GM19239 (cell line): ENCODE measurements at regions not wholly inside any gene's neighbourhood (a gene's known extent, or its start where the extent isn't known, plus 50 kb on each side); places are given as distances from the start of the nearest gene placed in this dataset.
A peak's percentile ranks its signal among the peaks of the same experiment; 100 is the strongest.
"Not testable (repeated sequence)": the region's sequence is repeated elsewhere in the genome, so short reads cannot be mapped to it uniquely, and the experiment has no call there.

Source experiments
- DNase-seq: peaks from one replicate; pipeline ENCODE4 v3.0.0; 2011; ENCODE audit warnings: low spot score; ENCODE audit not compliant: insufficient read length
- FAIRE-seq: peaks from 2 replicates; lab custom pipeline; 2011; peaks lifted over from hg19 to GRCh38; lab: Jason Lieb, UNC

DNA sequence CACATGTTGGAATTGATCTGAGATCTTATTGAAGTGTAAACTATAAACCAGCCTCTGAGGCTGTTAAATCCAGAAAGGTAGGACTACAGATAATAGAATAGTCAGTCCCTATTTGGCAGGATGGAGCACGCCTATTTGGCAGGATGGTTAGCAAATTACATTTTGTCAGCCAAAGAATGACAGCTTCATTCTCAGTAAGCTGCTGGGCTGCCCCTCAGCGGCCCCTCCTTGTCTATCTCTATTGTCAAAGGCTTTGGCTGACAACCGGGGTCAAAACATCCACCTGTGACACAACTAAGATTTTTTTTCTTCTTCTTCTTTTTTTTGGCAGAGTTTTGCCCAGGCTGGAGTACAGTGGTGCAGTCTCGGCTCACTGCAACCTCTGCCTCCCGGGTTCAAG is 123.4 kb upstream of the ECI2 start:
- DNase-seq (no peak), FAIRE-seq (no peak)

DNA sequence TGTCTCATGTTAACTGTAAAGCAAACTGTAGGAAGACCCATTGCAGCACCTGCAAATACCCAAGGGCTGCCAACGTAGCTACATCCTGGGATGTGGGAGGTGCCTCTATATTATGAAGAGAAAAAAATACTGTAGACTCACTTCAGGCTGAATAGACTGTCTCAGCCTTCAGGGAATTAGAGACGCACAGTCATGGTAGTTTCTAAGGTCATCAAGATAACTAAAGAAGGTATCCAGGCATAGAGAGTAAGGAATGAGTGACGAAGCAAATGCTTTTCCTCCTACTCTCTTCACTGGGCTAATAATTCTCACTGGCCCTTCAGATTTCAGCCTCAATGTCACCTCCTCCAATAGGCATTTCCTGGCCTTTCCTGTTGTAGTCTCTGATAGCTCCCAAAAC is 121.6 kb upstream of the ECI2 start:
- no peak for DNase-seq
- FAIRE-seq = no peak

GRCh38 chr6:4253604-4254231 is 118.3 kb upstream of the ECI2 start:
- FAIRE-seq (no peak), DNase-seq (no peak)

DNA sequence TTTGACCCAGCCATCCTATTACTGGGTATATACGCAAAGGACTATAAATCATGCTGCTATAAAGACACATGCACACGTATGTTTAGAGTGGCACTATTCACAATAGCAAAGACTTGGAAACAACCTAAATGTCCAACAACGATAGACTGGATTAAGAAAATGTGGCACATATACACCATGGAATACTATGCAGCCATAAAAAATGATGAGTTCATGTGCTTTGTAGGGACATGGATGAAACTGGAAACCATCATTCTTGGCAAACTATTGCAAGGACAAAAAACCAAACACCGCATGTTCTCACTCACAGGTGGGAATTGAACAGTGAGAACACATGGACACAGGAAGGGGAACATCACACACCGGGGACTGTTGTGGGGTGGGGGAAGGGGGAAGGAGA is 117.1 kb upstream of the ECI2 start:
- FAIRE-seq, DNase-seq: not testable (repeated sequence)

DNA sequence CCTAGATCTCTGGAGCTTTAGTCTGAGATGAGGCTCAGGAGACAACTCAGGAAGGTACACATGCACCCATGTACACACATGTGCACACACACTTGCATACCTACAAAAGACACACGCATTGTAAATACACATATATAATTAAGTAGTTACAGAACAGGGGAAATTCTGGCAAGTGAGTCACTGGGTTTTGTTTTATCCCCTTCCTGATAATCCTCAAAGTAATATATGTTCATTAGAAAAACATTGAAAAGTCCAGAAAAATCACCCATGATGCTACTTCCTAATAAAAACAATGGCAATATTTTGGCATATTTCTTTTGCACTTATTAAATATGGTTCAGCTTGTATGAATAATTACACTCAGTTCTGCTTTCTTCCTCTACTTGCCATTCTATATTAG is 115.3 kb upstream of the ECI2 start:
- FAIRE-seq (no peak), DNase-seq (no peak)

DNA sequence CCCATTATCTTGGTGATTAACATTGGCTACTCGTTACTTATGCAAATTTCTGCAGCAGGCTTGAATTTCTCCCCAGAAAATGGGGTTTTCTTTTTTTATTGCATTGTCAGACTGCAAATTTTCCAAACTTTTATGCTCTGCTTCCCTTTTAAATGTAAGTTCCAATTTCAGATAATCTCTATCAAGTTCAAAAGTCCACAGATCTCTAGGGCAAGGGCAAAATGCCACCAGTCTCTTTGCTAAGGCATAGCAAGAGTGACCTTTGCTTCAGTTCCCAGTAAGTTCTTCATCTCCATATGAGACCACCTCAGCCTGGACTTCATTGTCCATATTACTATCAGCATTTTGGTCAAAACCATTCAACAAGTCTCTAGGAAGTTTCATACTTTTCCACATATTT is 108.5 kb upstream of the ECI2 start:
- not testable (repeated sequence) for DNase-seq, FAIRE-seq

DNA sequence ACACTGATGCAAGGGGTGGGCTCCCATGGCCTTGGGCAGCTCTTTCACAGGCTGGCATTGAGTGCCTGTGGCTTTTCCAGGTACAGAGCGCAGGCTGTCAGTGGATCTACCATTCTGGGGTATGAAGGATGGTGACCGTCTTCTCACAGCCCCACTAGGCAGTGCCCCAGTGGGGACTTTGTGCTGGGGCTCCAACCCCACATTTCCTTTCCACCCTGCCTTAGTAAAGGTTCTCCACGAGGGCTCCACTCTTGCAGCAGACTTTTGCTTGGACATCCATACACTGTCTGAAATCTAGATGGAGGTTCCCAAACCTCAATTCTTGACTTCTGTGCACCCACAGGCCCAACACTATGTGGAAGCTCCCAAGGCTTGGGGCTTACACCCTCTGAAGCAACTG is 107.9 kb upstream of the ECI2 start:
- FAIRE-seq (no peak), DNase-seq (no peak)

GRCh38 chr6:4242601-4243000 is 107.2 kb upstream of the ECI2 start:
- DNase-seq (no peak), FAIRE-seq (no peak)

GRCh38 chr6:4240148-4240547 is 104.8 kb upstream of the ECI2 start:
- DNase-seq (no peak), FAIRE-seq (no peak)

DNA sequence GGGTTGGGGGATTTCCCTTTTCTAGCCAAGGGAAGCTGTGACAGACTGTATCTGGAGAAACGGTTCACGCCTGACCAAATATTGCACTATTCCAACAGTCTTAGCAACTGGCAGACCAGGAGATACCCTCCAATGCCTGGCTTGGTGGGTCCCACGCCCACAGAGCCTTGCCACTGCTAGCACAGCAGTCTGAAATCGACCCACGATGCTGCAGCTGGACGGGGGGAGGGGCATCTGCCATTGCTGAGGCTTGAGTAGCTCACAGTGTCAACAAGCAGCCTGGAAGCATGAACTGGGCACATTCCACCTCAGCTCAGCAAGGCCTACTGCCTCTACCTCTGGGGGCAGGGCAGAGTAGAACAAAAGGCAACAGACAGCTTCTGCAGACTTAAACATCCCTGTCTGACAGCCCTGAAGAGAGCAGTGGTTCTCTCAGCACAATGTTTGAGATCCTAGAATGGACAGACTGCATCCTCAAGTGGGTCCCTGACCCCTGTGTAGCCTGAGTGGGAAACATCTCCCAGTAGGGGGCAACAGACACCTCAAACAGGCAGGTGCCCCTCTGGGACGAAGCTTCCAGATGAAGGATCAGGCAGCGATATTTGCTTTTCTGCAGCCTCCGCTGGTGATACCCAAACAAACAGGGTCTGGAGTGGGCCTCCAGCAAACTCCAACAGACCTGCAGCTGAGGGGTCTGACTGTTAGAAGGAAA is 89.9 kb upstream of the ECI2 start:
- DNase-seq (no peak), FAIRE-seq (no peak)

- DNase-seq = no peak
- no peak for FAIRE-seq
Observed at GRCh38 chr6:4224067-4224978, 88.9 kb upstream of the ECI2 start.

DNA sequence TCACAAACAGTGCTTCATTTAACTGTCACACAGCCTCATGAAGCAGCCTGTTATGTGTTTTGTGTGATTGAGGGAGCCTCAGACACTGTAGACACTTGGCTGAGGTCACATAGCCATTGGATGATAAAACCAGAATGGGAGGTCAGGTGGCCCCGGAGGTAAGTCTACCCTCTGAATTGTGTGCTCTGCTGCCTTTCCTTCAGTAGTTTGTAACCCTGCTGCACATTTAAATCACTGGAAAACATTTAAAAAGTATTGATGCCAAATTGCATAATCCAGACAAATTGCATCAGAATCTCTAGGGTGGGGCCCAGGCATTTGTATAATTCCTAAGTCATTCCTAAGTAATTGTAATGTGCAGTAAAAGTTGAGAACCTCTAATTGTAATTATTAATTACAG is 85.2 kb upstream of the ECI2 start:
- no peak for FAIRE-seq
- DNase-seq = no peak

- FAIRE-seq, DNase-seq: not testable (repeated sequence)
Observed at GRCh38 chr6:4218619-4219317, 83.4 kb upstream of the ECI2 start.

- no peak for FAIRE-seq
Observed at GRCh38 chr6:4212588-4212987, 77.2 kb upstream of the ECI2 start.

DNA sequence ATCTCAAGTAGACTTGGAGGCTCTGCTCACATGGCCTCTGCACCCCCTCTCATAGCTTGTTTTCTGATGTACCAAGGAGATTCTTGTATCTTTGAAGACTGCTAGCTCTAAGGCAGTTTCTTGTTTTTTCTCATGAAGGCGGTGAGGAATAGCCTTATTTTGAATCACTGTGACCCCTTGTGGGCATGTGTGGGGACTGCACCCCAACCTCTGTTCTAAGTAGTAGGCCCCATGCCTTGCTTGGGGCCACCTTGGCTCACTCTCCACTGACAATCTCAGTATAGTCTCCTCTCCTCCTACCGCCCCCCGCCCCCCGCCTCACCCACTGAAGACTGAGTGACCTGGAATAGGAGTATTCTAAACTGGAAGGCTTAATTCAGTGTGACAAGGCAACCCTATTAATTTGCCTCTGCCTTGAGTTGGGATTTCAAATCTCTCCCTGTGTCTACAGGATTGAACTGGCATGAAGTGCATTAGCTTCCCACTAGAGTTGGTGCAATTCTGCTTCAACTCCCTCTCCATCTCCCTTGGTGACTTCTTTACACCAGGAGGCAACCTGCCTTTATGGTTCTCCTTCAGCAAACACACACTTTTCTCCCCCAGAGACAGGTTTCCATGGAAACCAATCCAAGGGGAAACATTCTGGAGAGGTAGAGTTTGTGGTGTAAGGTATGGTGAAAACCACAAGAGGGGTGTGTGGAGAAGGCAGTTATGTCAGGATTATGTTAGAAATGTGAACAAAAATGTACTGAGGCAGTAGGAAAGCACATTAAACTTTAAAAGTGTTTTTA is 75.4 kb upstream of the ECI2 start:
- DNase-seq (peak; percentile 31), FAIRE-seq (no peak)

More at GRCh38 chr6:4212588-4212987, 77.2 kb upstream of the ECI2 start:
- no peak for DNase-seq

DNA sequence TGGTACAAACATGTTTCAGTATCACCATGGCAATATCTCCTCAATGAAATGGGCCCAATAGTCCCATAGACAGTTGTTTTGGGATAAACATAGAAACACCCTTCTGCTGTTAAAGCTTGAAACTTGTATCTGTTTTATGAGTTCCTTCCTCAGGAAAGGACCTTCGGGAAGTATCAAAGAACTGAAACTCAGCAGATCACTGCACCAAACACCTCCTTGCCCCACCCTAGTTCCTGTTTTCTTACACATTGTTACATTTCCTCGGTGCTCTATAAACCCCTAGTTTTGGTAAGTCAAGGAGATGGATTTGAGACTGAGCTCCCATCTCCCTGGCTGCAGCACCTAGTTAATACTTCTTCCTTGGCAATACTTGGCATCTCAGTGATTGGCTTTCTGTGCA is 73.8 kb upstream of the ECI2 start:
- DNase-seq (no peak), FAIRE-seq (no peak)

DNA sequence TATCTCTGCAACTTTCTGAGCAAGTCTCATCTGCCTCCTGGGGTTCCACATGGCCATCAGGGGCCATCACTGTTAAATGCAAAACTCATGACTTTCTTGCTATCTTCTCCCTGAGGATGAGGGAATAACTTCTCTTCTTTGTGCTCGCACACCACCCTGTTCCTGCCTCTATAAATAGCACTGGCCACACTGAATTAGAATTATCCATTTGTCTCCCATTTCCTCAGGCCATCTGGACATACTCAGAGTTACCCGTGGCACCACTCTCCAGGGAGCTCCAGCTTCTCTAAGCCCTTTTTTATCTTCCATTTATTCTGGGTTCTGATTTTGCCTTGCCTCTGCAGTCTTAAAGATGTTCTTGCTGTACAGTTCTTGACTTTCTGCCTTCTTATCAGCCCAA is 72.8 kb upstream of the ECI2 start:
- FAIRE-seq = no peak

GRCh38 chr6:4203642-4204417 is 68.5 kb upstream of the ECI2 start:
- FAIRE-seq = not testable (repeated sequence)

More for the DNA sequence above, 72.8 kb upstream of the ECI2 start:
- no peak for DNase-seq

DNA sequence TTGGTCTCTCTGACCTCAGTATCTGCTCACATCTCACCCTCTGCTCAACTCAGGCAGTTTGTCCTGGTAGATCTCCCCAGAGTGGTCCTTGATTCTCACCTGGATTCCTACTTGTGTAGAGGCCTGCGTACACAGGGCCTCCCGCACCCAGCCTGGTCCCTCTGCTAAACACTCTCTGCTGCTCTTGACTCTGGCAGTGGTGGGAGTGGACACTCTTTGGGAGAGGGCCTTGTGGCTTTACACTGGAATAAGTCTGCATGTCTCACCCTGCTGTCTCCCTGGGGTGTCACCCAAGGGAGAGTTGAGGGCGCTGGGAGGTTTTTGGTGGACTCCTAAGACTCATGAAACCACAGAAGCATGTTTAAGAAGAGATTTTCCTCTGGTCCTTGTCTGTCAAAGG is 57.3 kb upstream of the ECI2 start:
- FAIRE-seq (no peak), DNase-seq (no peak)

More at GRCh38 chr6:4203642-4204417, 68.5 kb upstream of the ECI2 start:
- DNase-seq = not testable (repeated sequence)
